Epithelial cell of prostate (primary cell): ENCODE measurements at regions not wholly inside any gene's neighbourhood (a gene's known extent, or its start where the extent isn't known, plus 50 kb on each side); places are given as distances from the start of the nearest gene placed in this dataset.
A peak's percentile ranks its signal among the peaks of the same experiment; 100 is the strongest.

Experiments used
- DNase-seq: peaks from one replicate; pipeline ENCODE4 v3.0.0-alpha.2; 2011; ENCODE audit warnings: low read depth, low spot score
- H3K27ac ChIP-seq: fragments of 450-650 bp; 2 replicates; pipeline ENCODE4 v1.5.1; 2017; ENCODE audit warnings: mild to moderate bottlenecking

- peak overlapping the region; percentile 28 for H3K27ac ChIP-seq
- no peak for DNase-seq
Observed at GRCh38 chr5:2039180-2039531, 156.4 kb upstream of the IRX4 start.

- no peak for DNase-seq
- H3K27ac ChIP-seq = peak overlapping the region; percentile 28
Observed at GRCh38 chr5:2038321-2039179, 155.8 kb upstream of the IRX4 start.

GRCh38 chr5:2036885-2037284 is 154.2 kb upstream of the IRX4 start:
- no peak overlapping the region for H3K27ac ChIP-seq
- no peak for DNase-seq

GRCh38 chr5:2032432-2032831 is 149.7 kb upstream of the IRX4 start:
- H3K27ac ChIP-seq = no peak overlapping the region
- no peak for DNase-seq

- DNase-seq = no peak
Observed at GRCh38 chr5:2031581-2031980, 148.9 kb upstream of the IRX4 start.

GRCh38 chr5:2030131-2030530 is 147.4 kb upstream of the IRX4 start:
- H3K27ac ChIP-seq = no peak overlapping the region
- DNase-seq = no peak

More at GRCh38 chr5:2031581-2031980, 148.9 kb upstream of the IRX4 start:
- no peak overlapping the region for H3K27ac ChIP-seq

- no peak overlapping the region for H3K27ac ChIP-seq
- no peak for DNase-seq
Observed at GRCh38 chr5:2029206-2029605, 146.5 kb upstream of the IRX4 start.

GRCh38 chr5:2027790-2028189 is 145.1 kb upstream of the IRX4 start:
- H3K27ac ChIP-seq = no peak overlapping the region
- no peak for DNase-seq

- no peak overlapping the region for H3K27ac ChIP-seq
Observed at GRCh38 chr5:2024986-2025721, 142.4 kb upstream of the IRX4 start.

GRCh38 chr5:2023196-2023595 is 140.5 kb upstream of the IRX4 start:
- no peak for DNase-seq
- H3K27ac ChIP-seq = no peak overlapping the region

More at GRCh38 chr5:2024986-2025721, 142.4 kb upstream of the IRX4 start:
- no peak for DNase-seq

- DNase-seq = no peak
- H3K27ac ChIP-seq = no peak overlapping the region
Observed at GRCh38 chr5:2022436-2022835, 139.7 kb upstream of the IRX4 start.

- DNase-seq = no peak
- no peak overlapping the region for H3K27ac ChIP-seq
Observed at GRCh38 chr5:2021484-2022176, 138.9 kb upstream of the IRX4 start.

GRCh38 chr5:2020730-2021129 is 138.0 kb upstream of the IRX4 start:
- no peak for DNase-seq
- no peak overlapping the region for H3K27ac ChIP-seq

- H3K27ac ChIP-seq = no peak overlapping the region
- no peak for DNase-seq
Observed at GRCh38 chr5:2019716-2020115, 137.0 kb upstream of the IRX4 start.

GRCh38 chr5:2018390-2018724 is 135.6 kb upstream of the IRX4 start:
- H3K27ac ChIP-seq = no peak overlapping the region
- DNase-seq = no peak

GRCh38 chr5:2017540-2018389 is 135.0 kb upstream of the IRX4 start:
- H3K27ac ChIP-seq = no peak overlapping the region
- DNase-seq = no peak

GRCh38 chr5:2015961-2016360 is 133.2 kb upstream of the IRX4 start:
- H3K27ac ChIP-seq = no peak overlapping the region
- DNase-seq = no peak

- no peak overlapping the region for H3K27ac ChIP-seq
- no peak for DNase-seq
Observed at GRCh38 chr5:2015124-2015848, 132.6 kb upstream of the IRX4 start.

GRCh38 chr5:2014058-2014610 is 131.4 kb upstream of the IRX4 start:
- no peak overlapping the region for H3K27ac ChIP-seq
- no peak for DNase-seq
